Fibroblast of villous mesenchyme (primary cell): ENCODE measurements at regions not wholly inside any gene's neighbourhood (a gene's known extent, or its start where the extent isn't known, plus 50 kb on each side); places are given as distances from the start of the nearest gene placed in this dataset.

Source experiments
- DNase-seq: peaks from one replicate; pipeline ENCODE4 v3.0.0-alpha.2; 2010; ENCODE audit warnings: low read depth
- H3K4me3 ChIP-seq: 2 replicates; pipeline ENCODE4 v1.5.1; 2011; ENCODE audit warnings: low read depth, mild to moderate bottlenecking, low read length
- TF ChIP-seq, protein P1 (sequence below): IDR thresholded peaks from 2 replicates; pipeline ENCODE4 v1.5.1; 2012; ENCODE audit warnings: low read depth, mild to moderate bottlenecking, low read length; ENCODE audit not compliant: insufficient read depth

DNA sequence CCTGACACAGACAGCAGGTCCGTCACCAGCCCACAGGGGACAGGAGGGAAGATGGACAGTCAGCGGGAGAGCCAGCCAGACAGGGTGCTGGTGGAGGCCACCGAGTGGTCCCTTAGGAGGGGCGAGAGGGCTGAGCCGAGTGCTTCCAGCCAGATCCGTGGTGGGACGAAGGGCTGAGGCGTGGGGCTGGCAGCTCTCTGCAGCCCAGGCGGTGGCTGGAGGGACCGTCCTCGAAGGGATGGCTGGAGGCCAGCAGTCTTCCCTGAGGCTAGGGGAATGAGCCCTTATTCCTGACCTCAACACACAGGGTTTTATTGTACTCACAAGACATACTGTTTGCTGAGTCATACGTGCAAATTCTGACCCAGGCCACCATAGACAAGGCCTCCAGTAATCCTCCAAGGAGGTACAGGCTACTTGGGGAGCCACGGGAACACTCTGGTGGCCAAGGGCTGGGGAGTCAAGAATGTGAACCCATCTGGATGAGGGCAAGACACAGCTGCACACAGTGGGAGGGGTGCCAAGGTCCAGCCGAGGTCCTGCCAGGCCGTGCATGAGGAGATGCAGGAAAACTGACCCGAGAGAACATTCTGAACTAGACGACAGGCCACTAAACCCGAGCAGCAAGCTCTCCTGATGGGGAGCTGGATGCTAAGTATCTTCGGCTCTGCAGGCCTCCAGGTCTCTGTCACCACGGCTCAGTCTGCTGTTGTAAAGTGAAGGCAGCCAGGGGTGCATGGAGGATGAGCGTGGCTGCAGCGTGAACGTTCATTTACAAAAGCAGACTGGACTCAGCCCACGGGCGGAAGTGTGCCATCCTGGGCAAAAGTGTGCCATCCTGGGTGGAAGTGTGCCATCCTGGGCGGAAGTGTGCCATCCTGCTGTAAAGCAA is 242.5 kb downstream of the TTLL2 start:
- TF ChIP-seq, protein P1, sequence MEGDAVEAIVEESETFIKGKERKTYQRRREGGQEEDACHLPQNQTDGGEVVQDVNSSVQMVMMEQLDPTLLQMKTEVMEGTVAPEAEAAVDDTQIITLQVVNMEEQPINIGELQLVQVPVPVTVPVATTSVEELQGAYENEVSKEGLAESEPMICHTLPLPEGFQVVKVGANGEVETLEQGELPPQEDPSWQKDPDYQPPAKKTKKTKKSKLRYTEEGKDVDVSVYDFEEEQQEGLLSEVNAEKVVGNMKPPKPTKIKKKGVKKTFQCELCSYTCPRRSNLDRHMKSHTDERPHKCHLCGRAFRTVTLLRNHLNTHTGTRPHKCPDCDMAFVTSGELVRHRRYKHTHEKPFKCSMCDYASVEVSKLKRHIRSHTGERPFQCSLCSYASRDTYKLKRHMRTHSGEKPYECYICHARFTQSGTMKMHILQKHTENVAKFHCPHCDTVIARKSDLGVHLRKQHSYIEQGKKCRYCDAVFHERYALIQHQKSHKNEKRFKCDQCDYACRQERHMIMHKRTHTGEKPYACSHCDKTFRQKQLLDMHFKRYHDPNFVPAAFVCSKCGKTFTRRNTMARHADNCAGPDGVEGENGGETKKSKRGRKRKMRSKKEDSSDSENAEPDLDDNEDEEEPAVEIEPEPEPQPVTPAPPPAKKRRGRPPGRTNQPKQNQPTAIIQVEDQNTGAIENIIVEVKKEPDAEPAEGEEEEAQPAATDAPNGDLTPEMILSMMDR: no peak
- no peak overlapping the region for H3K4me3 ChIP-seq
- no peak for DNase-seq

DNA sequence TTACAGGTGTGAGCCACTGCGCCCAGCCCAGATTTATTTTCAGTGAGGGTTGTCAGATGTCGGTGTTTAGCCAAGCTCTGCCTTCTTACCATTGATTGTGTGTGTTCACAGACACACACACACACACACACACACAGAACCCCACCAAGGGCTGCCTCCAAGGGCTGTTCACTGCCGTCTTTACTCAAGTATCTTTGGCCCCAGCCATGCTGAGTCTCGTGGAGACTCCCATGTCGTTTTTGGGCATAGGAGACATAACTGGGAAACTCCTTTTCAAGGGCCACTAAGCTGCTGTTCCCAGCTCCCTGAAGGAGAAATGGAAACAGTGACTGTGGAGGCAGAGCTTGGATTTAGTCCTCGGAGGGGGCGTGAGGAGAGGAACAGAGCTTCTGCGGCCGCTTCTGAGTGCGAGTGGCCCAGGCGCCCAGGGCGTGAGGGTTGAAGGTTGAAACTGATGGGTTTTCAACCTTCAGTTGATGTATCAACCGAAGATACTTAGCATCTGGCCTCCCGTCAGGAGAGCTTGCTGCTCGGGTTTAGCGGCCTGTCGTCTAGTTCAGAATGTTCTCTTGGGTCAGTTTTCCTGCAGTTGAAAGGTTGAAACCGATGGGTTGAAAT is 243.6 kb downstream of the TTLL2 start:
- TF ChIP-seq, protein P1: no peak
- H3K4me3 ChIP-seq: no peak overlapping the region
- DNase-seq: no peak

DNA sequence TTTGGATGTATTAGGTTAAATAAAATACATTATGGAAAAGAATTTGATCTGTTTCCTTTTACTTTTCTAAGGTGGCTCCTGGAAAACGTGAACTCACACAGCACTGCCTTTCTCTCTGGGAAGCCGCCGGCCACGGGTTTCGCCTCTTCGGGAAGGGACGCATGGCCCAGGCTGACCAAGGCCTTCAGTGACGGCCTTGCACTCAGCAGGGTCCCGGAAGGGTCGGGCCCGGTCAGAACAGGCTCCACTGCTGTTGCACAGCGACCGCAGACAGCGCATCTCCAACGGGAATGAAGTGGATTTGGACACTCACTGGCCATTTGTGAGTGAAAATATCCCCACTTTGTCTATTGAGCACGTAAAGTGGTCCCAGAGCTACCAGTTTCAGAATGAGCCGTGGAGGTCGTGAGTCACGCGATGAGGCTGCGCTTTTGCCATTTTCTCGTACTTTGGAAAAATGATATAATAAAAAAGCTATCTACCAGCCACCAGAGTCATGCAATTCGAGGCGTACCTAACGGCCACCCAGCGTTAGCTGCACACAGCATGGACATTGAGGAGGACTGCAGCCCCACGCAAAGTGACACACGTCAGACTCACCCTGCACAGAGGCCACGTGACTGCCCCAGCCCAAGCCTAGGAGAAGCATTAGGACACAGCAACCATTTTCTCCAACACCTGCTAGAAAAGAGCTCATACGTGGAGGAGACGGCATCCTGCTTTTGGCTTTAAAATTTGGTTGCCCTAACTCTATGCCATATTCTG is 244.3 kb downstream of the TTLL2 start:
- TF ChIP-seq, protein P1: no peak

DNA sequence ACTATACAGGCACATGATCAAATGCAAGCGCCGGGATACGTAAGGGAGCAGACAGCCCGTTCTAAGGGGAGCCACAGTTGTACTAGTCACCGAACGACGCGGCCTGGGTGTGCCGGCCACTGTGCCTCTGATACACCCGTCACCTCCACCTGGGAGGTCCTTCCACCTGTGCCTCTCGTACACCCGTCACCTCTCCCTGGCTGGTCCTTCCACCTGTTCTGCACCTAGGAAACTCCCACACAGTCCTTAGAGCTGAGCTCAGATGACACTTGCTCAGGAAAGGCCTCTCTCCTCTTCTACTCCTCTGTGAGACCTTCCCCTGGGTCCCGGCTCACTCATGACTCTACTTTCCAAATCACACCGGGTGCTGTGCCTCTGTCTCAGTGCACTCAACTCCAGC is 245.0 kb downstream of the TTLL2 start:
- no peak for DNase-seq
- TF ChIP-seq, protein P1: no peak
- no peak overlapping the region for H3K4me3 ChIP-seq

More for the DNA sequence above, 244.3 kb downstream of the TTLL2 start:
- DNase-seq: no peak
- no peak overlapping the region for H3K4me3 ChIP-seq

DNA sequence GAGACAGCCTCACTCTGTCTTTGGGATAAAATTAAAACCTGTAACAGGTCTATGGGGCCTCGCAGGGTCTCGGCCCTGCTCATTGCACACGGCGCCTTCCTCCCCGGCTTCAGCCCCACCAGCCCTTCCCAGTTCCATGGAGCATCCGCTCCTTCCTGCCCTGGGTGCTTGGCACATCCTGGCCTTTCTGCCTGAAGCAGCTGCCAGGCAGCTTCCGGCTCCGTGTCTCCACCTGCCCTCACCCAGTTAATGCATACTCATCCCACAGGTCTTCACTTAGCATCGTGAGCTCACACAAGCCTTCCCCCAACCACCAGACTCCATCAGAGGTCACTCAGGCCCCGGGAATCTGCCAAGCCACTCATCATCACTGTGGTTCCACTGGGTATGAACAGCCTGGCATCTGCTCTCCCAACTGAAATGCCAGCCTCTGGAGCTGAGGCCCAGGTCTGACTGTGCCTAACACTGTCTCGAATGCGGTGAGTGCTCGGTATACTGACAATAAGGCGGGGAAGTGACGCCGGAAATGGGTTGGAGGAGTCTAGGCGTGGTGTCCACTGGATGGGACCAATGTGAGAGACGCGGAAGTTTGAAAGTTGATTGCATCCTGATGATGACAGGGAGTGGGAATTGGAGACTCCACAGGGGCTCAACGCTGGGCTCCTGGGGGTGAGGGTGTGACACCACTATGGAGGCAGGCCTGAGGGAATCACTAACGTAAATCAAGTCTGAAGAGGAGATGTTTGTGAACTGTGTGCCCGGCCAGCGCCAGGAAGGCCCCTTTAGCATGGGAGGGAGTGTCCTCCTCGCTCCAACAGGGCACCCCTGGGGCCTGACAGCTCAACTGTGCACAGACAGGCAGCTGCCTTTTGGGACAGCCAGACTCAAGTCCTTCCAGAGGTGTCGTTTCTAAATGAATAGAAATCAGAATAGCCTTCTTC is 245.8 kb downstream of the TTLL2 start:
- TF ChIP-seq, protein P1: no peak

DNA sequence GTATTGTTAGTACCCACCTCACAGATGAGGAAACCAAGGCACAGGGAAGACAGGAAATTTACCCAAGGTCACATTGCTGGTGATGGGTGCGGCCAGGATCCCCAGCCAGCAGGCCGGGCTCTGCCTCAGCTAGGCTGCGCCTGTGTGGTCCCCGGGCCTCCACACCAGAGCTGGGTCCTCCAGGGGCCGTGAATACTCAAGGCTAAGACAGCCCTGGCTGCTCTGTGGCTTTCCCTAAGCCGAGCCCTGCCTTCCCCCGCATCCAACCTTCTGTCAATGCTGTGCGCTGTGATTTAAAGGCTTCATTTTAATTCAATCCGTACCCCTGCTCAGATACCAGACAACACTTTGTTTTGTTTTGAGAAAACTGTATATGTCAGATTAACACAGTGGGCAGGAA is 246.7 kb downstream of the TTLL2 start:
- H3K4me3 ChIP-seq: no peak overlapping the region
- TF ChIP-seq, protein P1: no peak
- DNase-seq: no peak

More for the DNA sequence above, 245.8 kb downstream of the TTLL2 start:
- no peak for DNase-seq
- no peak overlapping the region for H3K4me3 ChIP-seq
